ENCODE measurements at regions not wholly inside any gene's neighbourhood (a gene's known extent, or its start where the extent isn't known, plus 50 kb on each side); places are given as distances from the start of the nearest gene placed in this dataset.
A peak's percentile ranks its signal among the peaks of the same experiment; 100 is the strongest.
"Not testable (repeated sequence)": the region's sequence is repeated elsewhere in the genome, so short reads cannot be mapped to it uniquely, and the experiment has no call there.

- no peak for DNase-seq
Observed at GRCh38 chr2:88866756-88867155, 175.3 kb downstream of the RPIA start.

DNA sequence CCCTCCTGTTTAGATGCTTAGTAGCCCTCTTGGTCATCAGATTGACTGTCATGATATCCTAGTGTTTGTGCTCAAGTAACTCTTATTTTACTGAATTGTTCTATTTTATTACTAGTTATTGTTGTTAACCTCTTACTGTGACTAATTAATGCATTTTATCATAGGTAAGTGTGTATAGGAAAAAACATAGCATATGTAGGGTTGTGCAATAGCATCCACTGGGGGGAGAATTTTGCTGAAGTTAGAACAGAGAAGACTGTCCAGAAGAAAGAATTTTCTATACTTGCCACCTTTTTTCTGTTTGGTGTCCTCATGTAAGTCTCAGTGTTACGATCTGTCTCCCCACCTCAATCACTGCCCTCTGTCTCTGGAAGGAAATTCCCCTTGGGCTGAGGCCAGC is 177.4 kb downstream of the RPIA start:
- no peak for DNase-seq

GRCh38 chr2:88870267-88870839 is 178.9 kb downstream of the RPIA start:
- DNase-seq = no peak

DNA sequence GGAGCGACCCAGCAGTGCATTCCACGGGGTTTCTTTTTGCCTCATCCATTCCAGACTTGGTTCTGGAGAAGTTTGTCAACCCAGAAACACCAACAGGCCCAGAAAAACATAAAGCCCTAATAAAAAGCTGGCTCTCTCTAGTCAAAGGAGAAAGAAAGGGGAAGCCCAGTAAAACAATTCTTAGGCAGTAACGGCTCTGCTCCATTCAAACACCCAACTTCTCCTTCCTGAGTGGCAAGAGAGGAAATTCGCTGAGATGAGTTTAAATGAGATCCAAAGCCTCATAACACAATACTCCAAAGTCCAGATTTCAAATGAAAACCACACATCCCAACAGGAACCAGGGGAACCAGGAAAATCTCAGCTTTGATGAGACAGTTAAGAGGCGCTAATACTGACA is 179.9 kb downstream of the RPIA start:
- DNase-seq = no peak

GRCh38 chr2:88873620-88874019 is 182.1 kb downstream of the RPIA start:
- DNase-seq = no peak

GRCh38 chr2:88874063-88874657 is 182.7 kb downstream of the RPIA start:
- peak; percentile 28 for DNase-seq

DNA sequence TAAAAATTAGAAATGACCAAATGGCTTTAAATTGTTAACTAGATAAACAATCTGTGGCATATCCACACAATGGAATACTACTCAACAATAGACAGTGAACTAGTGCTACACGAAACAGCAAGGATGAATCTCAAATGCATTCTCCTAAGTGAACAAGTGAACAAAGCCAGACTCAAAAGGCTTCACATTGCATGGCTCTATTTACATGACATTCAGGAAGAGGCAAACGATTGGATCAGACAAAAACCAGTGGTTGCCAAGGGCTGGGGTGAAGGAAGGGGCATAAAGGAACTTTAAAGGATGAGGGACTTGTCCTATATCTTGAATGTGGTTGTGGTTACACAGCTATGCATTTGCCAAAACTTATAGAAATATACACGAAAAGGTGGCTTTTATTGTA is 184.3 kb downstream of the RPIA start:
- DNase-seq = no peak

DNA sequence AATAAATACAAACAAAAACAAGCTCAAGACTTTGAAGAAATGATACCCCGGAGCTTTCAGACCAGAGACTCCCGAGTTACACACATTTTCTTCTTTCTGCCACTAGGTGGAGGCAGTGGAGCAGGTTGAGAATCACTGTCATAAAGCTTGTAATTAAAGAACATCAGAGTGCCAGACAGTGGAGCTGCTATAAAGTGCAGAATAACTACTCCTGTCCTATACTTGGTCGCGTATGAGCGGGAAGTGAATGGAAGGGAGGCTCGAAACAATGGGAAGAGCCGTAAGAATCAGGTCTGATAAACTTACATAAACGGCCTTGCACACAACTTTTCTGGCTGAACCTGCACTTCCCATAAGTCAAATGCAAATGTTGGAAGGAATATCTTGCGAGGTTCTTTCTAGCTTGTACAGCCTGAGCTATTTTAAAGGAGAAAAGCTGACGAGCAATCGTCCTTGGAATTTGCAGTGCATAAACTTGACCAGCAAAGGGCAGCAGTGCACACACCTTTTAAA is 189.0 kb downstream of the RPIA start:
- no peak for DNase-seq

- DNase-seq = no peak
Observed at GRCh38 chr2:88885275-88885674, 193.8 kb downstream of the RPIA start.

DNA sequence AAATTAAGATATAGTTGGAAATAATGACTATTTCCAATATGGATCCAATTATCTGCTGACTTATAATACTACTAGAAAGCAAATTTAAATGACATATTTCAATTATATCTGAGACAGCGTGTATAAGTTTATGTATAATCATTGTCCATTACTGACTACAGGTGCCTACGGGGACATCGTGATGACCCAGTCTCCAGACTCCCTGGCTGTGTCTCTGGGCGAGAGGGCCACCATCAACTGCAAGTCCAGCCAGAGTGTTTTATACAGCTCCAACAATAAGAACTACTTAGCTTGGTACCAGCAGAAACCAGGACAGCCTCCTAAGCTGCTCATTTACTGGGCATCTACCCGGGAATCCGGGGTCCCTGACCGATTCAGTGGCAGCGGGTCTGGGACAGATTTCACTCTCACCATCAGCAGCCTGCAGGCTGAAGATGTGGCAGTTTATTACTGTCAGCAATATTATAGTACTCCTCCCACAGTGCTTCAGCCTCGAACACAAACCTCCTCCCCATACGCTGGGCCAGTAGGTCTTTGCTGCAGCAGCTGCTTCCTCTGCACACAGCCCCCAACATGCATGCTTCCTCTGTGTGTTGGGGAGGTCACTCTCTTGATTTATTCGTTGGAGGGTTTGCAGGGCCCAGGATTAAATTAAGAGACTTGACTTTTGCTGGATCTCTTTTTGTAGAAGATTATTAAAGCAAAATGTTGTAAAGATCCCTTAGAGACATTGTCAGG is 194.4 kb downstream of the RPIA start:
- DNase-seq = no peak

GRCh38 chr2:88887466-88887865 is 196.0 kb downstream of the RPIA start:
- not testable (repeated sequence) for DNase-seq

GRCh38 chr2:88892207-88892606 is 200.7 kb downstream of the RPIA start:
- DNase-seq = no peak

DNA sequence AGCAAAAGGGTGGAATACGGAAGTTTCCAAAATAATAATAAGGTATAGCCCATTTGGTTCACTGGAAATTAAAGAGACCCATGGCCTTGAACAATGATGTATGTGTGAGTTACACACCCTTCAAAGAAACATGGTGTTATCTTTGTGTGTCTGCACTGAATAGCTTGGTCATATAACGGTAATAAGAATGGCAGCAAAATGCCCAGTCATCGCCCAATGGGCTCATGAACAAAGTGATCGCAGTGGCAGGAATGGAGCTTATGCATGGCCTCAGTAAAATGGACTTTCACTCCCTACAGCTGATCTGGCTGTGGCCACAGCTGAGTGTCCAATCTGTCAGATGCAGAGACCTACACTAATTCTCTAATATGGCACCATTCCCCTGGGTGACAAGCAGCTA is 201.3 kb downstream of the RPIA start:
- DNase-seq = no peak

DNA sequence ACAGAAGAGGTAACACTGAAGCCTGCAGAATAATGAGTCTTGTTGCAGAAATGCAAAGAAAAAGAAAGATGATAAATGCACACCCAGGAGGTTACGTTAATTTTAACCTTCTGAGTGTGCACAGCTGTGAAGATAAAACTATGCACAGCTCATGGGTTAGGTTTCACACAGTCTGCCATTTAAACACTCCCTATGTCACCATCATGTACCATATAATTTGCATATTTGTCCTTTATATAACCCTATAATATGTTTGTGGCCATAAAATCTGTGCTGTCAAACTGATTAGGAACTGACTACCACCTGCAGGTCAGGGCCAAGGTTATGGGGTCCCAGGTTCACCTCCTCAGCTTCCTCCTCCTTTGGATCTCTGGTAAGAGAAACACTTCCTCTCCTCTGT is 205.5 kb downstream of the RPIA start:
- no peak for DNase-seq

DNA sequence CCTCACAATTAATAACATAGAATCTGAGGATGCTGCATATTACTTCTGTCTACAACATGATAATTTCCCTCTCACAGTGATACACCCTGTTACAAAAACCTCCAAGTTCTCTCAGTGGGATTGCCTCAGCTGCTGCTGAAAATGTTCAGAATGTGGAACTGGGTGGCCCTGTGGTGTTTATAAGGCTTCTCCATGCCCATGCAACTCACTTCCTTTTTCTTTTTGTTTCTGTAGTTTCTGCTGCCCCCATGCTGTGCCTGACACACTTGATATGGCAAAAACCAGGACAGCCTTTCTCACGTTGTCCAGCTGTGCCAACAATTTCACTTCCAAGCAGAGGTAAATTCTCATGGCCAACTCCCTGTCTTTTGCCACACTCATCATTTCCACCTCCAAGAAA is 206.2 kb downstream of the RPIA start:
- no peak for DNase-seq

- no peak for DNase-seq
Observed at GRCh38 chr2:88903749-88904353, 212.4 kb downstream of the RPIA start.

GRCh38 chr2:88913280-88913679 is 221.8 kb downstream of the RPIA start:
- no peak for DNase-seq

DNA sequence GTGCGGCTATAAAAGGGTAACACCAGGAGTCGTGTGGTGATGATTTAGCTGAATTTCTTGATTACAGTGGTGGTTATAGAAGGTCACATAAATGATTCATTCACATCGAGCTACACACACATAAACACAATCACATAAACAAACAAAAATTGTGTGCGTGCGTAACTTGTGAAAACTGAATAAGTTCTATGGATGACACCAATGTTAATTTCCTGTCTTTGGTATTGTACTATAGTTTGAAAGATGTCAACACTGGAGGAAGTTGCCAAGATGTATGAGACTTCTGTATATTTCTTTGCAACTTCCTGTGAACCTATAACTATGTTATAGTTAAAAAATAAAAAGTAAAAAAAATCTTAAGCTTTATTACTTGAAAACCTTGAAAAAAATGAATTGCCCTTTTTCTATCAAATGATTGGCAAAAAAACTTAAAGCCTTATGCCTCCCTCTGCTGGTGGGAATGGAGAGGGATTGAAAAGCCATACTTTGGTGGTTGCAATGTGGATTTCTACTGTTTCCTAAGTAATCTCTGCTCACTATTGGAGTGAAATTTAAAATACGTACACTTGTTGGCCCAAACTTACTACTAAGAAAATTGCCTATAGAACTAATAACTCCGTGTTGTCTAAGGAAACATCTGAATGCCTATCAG is 227.7 kb downstream of the RPIA start:
- no peak for DNase-seq

GRCh38 chr2:88920399-88920798 is 228.9 kb downstream of the RPIA start:
- not testable (repeated sequence) for DNase-seq

DNA sequence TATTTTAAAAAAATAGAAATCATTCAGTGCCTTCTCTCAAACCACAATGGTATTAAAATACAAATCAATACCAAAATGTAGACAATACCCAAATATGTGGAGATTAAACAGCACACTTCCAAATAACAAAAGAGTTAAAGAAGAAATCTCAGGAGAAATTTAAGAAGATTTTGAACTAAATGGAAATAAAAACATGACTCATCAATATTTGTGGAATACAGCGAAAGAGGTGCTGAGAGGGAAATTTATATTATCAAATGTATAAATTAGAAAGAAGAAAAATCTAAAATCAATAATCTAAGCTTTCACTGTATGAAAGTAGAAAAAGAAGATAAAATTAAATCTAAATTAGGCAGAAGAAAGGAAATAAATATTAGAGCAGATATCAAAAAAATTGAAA is 233.1 kb downstream of the RPIA start:
- DNase-seq = no peak

GRCh38 chr2:88925770-88926462 is 234.4 kb downstream of the RPIA start:
- no peak for DNase-seq

GRCh38 chr2:88927128-88927527 is 235.7 kb downstream of the RPIA start:
- DNase-seq = no peak

DNA sequence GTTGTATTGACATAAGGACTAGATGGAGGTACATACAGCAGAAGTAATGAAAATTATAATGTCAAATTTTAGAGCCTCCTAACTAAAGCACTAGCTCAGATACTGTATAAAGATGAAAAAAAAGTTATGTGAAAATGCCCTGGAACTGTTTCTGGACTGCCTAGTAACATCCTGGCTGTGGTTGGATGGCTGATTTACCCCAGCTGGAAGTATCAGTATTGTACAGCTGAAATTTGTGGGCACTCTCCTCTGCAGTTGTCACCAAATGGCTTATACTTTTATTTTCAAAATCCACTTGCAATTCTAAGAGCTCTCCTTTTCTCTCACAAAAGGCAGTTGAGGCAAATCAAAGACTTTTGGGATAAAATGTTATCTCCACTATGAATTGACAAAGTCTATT is 239.2 kb downstream of the RPIA start:
- DNase-seq = no peak
